HG02642 (cell line): ENCODE measurements at regions not wholly inside any gene's neighbourhood (a gene's known extent, or its start where the extent isn't known, plus 50 kb on each side); places are given as distances from the start of the nearest gene placed in this dataset.
A peak's percentile ranks its signal among the peaks of the same experiment; 100 is the strongest.
"Not testable (repeated sequence)": the region's sequence is repeated elsewhere in the genome, so short reads cannot be mapped to it uniquely, and the experiment has no call there.

Experiments
- ATAC-seq: cut with Tn5 transposase; IDR thresholded peaks from one replicate; pipeline ENCODE4 v1.9.1; 2021; ENCODE audit warnings: mild to moderate bottlenecking; ENCODE audit not compliant: unreplicated experiment, poor library complexity

DNA sequence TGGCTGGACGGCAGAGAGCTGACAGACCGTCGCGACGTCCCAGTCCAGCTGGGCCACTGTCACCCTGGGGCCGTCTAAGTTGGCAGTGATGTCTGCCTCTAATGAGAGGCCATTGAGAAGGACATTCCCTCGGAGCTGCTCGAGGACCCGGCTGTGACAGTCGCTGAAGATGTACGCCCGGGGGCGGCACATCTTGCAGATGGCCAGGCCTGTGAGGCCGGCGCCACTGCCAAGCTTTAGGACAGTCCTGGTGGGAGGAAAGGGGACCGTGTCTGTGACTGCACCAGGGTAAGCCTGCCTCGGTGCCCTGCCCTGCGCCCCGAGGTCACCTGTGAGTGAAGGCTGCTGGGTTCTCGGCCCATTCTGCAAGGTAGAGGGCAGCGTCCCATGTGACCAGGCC lies 181.6 kb downstream of the ADRA2C start:
- ATAC-seq = not testable (repeated sequence)

DNA sequence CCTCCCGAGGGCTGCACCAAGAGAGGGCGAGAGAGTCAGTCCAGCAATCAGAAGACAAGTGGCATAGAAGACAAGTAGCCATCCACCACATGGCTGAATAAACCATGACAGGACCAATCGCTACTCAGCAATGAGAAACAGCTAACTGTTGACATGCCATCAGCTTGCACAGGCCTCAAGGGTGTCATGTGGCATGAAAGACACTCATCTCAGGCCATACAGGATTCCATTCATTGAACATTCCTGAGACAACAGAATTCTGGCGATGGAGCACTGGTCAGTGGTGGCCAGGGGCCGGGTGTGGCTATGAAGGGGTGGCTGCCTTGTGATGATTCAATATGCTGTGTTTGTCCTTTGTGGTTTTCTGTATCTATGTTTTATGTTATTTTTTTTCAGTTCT lies 182.0 kb downstream of the ADRA2C start:
- not testable (repeated sequence) for ATAC-seq

DNA sequence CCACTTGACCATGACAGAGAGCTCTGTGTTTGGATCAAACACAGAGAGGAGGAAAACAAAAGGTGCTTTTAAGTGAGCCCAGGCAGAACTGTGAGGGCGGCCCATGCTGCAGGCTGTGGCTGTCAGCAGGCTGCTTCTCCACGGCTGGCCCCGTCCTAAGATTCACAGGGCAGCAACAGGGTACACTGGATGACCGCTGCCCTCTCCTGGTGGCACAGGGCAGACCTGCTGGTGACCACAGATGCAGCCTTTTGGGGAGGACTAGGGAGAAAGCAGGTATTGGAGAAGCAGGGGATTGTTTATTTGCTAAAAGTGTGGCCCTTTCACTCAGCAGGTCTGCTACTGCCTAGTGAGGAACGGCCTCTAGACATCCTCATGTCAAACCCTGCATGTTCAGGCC lies 183.7 kb downstream of the ADRA2C start:
- ATAC-seq = not testable (repeated sequence)

DNA sequence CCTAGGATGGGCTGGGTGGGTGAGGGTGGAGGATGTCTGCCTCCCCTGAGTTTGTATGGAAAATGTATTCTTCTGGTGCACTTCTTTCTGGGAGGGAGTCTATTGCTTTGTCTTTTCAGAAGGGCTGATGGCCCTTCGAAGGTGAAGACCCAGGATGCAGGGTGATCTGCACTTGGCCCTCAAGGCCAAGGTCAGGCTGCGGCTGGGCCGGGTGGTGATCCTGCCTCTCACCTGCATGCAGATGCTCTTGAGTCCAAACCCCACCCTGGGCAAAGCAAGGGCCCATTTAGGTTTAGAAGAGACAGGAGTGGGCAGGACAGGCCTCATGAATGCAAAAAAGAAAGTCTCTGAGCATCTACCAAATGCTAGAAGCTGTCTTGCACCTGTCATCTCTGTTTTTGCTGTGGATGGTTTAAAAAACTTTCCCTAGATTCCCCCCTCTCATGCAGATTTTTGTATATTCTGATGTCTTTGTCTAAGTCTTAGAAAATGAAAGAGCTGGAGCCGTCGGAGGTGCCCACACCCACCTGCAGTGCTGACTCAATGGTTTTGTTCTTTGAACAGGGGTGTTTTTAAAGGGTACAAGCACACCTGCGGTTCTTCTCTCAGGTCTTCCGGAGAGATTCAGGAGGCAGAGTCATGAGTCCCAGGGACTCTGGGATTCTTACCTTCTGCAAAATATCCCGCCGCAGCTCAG lies 186.4 kb downstream of the ADRA2C start:
- ATAC-seq = not testable (repeated sequence)

DNA sequence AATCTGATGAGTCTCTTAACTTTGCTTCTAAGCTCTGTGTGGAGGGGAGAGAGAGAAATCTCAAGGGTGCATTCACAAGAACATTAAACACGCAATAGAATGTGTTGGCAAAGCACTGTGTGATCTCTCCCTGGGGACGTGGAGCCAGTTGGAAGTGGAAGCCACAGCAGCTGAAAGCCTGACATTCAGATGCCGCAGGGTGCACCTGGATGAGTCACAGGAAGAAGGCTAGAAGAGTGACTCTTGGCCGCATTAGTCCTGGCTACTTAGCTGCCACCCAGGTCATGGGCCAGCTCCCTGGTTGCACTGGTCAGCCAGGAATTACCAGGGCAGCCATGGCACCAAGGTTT lies 186.9 kb downstream of the ADRA2C start:
- ATAC-seq = not testable (repeated sequence)

DNA sequence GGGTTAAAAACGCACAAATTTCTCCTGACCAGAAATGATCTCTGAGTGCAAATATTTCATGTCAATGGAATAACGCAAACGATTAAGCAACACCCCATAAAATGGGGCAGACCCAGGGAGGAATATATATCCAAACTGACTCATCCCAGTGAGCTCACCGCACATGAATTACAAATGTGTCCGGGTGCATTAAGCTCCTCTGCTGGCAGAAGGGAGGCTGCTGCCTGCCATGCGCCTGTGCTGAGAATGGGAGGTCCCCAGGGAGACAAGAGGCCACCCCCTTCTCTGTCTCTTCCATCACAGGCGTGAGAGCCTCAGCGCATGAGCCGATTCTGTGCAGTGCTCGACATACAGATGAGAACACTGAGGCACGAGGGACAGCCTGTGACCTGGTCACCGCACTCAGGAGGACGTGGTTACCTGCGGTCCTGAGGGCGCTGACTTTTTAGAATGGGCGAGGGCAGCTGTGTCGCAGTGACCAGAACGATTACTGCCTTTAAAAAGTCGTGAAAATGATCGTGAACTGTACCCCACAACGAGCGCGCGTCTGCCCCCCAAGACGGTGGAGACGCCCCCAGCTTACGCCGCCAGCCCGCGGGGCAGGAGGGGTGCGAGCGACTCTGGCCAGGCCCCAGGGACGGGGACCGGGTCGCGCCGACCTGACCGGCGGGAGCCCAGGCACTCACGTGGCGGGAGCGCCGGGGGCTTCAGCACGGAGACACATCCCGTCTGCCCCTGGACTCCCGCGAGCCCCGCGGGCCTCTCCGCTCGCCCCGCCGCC lies 188.5 kb downstream of the ADRA2C start:
- peak; percentile 9 for ATAC-seq

DNA sequence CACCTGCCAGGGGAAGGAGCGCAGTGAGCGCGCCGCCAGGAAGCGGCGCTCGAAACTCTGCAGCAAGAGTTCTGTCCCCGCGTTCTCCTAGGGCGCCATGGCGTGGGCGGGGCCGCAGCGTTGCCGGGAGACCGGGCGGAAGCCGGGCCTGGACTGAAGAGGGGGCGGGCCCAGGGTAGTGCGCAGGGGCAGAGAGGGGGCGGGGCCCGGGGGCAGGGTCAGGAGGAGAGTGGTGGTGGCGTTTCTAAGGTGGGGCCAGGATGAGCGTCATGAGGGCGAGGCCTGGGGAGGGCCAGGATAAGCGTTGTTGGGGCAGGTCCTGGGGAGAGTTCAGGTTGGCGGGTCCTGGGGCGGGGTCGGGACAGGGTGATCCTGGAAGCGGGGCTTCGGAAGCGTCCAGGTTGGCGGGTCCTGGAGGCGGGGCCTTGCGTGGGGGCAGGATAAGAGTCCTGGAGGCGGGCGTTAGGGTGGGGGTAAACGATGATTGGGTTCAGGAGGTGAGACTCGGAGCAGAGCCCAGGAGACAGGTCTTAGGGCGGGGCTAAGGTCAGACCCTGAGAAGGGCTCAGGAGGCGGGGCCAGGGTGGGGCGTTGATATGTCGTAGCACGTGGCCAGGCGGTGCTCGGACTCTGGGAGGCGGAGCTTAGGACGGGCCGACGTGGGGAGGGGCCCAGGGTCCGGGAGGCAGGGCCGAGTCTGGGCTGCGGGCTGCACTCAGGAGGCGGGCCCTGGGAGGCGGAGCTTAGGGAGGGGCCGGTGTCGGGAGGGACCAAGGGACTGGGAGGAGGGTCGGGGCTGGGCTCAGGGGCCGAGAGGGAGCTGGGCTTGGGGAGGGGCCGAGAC lies 189.4 kb downstream of the ADRA2C start:
- ATAC-seq = peak; percentile 97

DNA sequence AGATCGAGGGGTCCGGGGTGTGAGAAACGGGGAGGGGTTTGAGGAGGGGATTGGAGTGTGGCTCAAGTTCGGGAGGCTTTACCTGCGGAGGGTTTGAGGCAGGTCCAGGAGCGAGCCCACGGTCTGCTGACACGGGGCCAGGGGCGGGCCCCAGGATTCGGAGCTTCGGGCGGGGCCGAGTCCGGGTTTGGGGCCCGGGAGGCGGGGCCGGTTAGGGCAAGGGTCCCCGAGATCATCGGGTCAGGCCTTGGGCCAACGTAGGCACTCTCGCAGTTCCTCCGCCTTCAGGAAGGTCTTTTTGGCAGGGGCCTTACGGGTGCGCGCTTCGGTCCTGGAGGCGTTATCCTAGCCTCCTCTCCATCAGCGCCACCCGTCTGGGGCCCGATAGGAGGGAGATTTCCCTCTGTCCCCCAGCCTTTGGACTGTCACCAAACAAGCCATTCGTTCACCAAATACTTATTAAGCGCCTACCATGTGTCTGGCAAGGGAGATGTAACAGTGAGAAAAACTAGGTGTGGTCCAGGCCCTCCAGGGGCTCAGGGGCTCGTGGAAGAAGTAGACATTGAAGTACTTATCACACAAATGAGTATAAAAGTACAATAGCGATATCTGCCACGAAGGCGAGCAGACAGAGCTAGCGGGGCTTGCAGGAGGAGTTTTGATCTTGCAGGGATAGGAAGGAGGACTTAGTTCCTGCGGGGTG lies 190.1 kb downstream of the ADRA2C start:
- not testable (repeated sequence) for ATAC-seq

DNA sequence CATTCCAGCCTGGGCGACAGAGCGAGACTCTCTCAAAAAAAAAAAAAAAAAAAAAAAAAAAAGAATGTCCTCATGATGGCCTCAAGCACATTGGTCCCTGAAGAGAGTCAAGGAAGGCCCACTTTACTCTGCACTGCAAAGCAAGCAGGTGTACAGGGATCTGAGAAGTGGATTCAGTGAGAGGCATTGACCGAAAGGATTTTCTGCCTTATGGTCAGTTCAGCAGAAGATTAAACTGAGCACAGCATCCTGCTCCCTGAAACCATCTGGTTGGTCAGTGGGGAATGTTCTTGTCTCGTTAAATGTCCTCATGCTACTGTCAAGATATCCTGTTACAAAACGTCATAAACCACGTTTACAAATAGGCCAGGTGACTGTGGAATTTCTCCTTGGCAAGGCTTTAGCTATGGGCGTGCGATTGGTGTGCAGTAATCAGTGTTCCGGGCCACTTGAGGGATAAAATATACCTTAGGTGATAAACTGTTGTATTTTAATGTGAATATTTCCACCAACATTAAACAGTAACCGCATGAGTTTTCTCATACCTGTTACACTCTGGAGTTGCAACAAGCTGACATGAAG lies 195.0 kb downstream of the ADRA2C start:
- ATAC-seq = not testable (repeated sequence)

DNA sequence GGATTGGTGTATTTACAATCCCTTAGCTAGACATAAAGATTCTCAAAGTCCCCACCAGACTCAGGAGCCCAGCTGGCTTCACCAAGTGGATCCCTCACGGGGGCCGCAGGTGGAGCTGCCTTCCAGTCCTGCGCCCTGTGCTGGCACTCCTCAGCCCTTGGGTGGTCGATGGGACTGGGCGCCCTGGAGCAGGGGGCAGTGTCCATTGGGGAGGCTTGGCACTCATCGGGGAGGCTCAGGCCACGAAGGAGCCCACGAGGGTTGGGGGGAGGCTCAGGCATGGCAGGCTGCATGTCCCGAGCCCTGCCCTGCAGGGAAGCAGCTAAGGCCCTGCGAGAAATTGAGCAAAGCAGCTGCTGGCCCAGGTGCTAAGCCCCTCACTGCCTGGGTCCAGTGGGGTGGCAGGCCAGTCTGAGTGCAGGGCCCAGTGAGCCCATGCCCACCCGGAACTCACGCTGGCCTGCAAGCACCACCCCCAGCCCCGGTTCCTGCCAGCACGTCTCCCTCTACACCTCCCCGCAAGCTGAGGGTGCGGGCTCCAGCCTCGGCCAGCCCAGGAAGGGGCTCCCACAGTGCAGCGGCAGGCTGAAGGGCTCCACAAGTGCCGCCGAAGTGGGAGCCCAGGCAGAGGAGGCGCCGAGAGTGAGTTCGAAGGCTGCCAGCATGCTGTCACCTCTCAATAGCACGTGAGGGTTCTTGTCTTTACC lies 198.5 kb downstream of the ADRA2C start:
- not testable (repeated sequence) for ATAC-seq

DNA sequence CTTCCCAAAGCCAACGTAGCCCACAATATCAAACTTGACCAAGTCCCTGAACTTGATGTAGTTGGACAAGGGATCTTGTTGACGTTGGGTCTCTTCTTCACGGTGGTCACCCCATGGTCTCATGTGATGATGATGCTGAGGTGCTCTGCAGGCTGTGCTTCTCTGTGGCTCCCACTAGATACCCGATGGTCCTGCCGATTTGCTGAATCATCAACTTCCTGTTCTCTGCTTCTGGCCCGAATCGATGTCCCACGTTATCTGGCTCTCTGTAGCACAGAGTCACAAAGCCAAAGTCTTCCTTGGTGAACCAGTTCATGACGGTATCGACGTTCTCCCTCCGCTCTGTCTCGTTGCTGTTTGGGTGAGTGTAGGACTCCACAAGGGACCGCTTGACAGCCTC lies 201.0 kb downstream of the ADRA2C start:
- ATAC-seq = not testable (repeated sequence)

DNA sequence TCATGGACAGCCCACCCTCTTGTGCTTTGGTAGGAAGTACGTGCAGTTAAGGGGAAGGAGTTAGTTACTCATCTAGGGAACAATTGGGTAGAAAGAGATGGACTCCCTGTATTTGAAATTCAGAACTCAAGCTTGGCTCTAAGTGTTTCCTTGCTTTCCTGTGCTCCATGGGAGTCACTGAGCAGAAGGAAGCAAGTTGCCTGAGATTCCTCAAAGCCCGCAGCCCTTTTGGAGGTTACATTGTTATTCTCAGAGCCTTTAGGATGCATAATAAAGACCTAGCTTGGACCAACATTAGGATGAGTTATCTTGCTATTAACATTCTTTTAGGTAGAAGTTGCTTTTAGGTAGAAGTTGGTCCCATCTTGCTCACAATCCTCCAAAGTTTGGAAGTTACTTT lies 206.4 kb downstream of the ADRA2C start:
- ATAC-seq = not testable (repeated sequence)

DNA sequence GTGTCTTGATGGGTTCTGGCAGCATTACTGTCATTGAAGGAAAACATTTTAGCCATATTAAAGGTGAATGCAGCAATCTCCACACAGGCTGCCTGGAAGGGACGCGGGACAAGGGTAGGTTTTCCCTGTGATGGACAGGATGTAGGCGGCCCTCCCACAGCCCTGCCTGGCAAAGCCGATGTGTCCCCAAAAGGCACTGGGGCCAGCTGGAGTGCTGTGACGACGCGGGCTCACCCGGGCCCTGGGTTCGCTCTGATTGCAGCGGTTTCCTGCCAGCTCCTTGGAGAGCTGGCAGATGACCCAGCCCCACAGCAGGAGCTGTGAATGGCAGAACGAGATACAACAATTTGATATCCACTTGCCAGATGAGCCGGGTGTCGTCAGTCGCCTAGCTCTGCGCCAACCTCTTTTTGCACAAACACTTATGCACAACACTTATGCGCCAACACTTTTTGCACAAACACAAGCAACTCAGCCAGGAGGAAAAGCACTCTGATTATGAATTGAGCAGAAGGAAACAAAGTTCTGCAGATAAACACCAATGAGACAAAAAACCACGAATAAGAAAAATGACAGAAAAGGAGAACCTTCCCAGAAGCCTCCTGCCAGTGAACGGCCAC lies 207.5 kb downstream of the ADRA2C start:
- not testable (repeated sequence) for ATAC-seq

DNA sequence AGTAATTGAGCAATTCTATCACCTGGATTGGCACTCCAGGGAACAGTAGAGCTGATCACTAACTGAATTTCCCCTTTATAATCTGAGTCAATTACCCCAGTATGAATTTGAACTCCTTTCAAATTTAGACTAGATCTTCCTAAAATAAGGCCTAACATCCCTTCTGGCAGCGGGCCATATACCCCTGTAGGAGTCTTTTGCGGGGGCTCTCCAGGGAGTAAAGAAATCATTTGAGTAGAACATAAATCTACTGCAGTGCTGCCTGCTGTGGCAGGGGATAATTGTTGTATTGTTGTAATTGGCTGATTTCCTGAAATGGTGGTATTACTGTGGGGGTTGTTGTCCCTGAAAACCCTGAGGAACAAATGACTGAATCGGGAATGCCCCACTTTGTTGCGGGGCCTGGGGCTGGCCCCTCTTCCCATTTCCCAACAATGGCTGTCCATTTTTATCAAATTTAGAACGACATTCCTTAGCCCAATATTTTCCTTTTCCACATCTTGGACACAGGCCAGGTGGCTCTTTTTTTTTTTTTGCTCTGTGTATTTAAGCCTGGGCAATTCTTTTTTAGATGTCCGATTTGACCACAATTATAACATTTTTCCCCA lies 217.4 kb downstream of the ADRA2C start:
- ATAC-seq = not testable (repeated sequence)

DNA sequence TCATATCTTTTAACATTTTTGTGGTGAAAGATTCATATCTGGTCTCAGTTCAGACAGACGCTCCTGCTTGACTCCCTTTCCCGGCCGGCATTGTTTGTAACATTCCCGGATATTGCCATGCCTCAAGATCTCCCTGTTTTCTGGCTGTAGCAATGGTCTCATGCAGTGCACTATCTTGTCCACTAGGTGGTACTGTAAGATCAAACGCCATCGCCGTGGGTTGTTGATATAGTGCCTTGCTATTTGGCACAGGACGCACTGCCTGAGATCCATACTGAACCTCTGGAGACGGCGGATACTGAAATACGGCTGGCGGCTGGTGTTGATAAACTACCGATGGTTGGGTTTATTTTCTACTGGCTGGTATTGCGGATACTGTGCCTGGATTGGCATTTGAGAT lies 218.6 kb downstream of the ADRA2C start:
- not testable (repeated sequence) for ATAC-seq

DNA sequence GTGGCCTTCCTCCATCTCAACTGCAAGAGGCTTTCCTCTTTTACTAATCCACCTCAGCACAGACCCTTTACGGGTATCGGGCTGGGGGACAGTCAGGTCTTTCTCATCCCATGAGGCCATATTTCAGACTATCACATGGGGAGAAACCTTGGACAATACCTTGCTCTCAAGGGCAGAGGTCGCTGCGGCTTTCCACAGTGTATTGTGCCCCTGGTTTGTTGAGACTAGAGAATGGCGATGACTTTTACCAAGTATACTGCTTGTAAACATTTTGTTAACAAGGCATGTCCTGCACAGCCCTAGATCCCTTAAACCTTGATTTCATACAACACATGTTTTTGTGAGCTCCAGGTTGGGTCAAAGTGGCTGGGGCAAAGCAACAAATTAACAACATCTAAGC lies 220.2 kb downstream of the ADRA2C start:
- ATAC-seq = not testable (repeated sequence)

DNA sequence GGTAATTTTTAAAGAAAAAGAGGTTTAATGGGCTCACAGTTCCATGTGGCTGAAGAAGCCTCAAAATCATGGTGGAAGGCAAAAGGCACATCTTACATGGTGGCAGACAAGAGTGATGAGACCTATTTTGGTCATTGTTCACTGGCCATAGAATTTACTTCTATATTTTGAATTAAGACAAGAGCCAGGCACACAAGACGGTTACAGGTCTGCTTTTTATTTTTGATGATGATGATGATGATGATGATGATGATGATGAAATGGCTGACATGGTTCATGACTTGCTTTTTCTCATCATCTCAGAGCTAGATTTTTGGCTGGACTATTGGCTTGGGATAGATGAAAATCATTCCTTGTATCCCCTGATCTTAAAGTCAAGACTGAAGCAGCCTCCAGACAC lies 229.3 kb downstream of the OTOP1 start:
- not testable (repeated sequence) for ATAC-seq

DNA sequence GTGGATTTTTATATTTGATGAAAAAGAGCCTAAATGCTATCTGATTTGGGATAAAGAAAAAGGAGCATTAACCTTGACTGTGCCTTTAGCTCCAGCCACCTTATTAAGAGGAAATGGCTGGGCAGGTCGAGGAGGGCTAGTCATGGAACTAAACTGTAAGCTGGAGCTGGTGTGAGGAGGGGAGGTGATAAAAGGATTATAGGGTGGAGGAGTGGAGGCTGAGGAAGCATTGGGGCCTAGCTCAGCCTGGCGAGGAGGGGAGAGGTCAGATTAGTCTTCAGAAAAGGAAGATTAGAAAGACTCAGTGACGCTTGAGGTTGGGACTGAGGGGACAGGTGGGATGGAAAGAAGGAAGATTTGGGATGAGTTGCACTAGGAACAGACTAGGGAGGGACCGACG lies 222.7 kb downstream of the OTOP1 start:
- ATAC-seq = not testable (repeated sequence)
